Caki2 (cell line): ENCODE measurements at regions not wholly inside any gene's neighbourhood (a gene's known extent, or its start where the extent isn't known, plus 50 kb on each side); places are given as distances from the start of the nearest gene placed in this dataset.
"Not testable (repeated sequence)": the region's sequence is repeated elsewhere in the genome, so short reads cannot be mapped to it uniquely, and the experiment has no call there.

Experiments used
- DNase-seq: peaks from one replicate; pipeline ENCODE4 v3.0.0-alpha.2; 2015; ENCODE audit warnings: low read depth
- in situ Hi-C: cut with HindIII; loops from 2 replicates; pipeline ENCODE4 v1.10.0; 2016; ENCODE audit warnings: low sequenced_read_pairs, low pct_unique_long_range_greater_than_20kb, mixed read lengths

- in situ Hi-C loops, result no loop called here
- DNase-seq, result no peak
These were observed 284.9 kb upstream of the ECI2 start for GRCh38 chr6:4420160-4420865.

- in situ Hi-C loops, result no loop called here
- no peak for DNase-seq
These were observed 280.2 kb upstream of the ECI2 start for GRCh38 chr6:4415549-4415948.

- in situ Hi-C loops, DNase-seq: not testable (repeated sequence)
These were observed 278.7 kb upstream of the ECI2 start for GRCh38 chr6:4414078-4414477.

GRCh38 chr6:4413073-4413472 lies 277.7 kb upstream of the ECI2 start:
- in situ Hi-C loops, result no loop called here
- no peak for DNase-seq

GRCh38 chr6:4412488-4412887 lies 277.1 kb upstream of the ECI2 start:
- no peak for DNase-seq
- in situ Hi-C loops, result no loop called here

GRCh38 chr6:4412077-4412476 lies 276.7 kb upstream of the ECI2 start:
- no peak for DNase-seq
- in situ Hi-C loops, result no loop called here

GRCh38 chr6:4407710-4408109 lies 272.3 kb upstream of the ECI2 start:
- DNase-seq, in situ Hi-C loops: not testable (repeated sequence)

- in situ Hi-C loops, result no loop called here
These were observed 270.3 kb upstream of the ECI2 start for GRCh38 chr6:4405621-4406212.

GRCh38 chr6:4404415-4404814 lies 269.0 kb upstream of the ECI2 start:
- in situ Hi-C loops, result no loop called here
- DNase-seq, result no peak

More at GRCh38 chr6:4405621-4406212, 270.3 kb upstream of the ECI2 start:
- no peak for DNase-seq

- DNase-seq, result peak; percentile 22
- in situ Hi-C loops, result no loop called here
These were observed 268.5 kb upstream of the ECI2 start for GRCh38 chr6:4403828-4404227.

- DNase-seq, result no peak
- in situ Hi-C loops, result no loop called here
These were observed 267.8 kb upstream of the ECI2 start for GRCh38 chr6:4403023-4403752.

GRCh38 chr6:4402477-4402976 lies 267.2 kb upstream of the ECI2 start:
- DNase-seq, result peak; percentile 50
- in situ Hi-C loops, result no loop called here

- in situ Hi-C loops, result no loop called here
- no peak for DNase-seq
These were observed 266.3 kb upstream of the ECI2 start for GRCh38 chr6:4401408-4402368.

- DNase-seq, result no peak
- in situ Hi-C loops, result no loop called here
These were observed 264.3 kb upstream of the ECI2 start for GRCh38 chr6:4399656-4400055.

- DNase-seq, result no peak
- in situ Hi-C loops, result no loop called here
These were observed 263.4 kb upstream of the ECI2 start for GRCh38 chr6:4398791-4399190.

- no peak for DNase-seq
- in situ Hi-C loops, result no loop called here
These were observed 261.9 kb upstream of the ECI2 start for GRCh38 chr6:4397307-4397706.

- in situ Hi-C loops, result no loop called here
These were observed 260.7 kb upstream of the ECI2 start for GRCh38 chr6:4396044-4396443.

GRCh38 chr6:4395386-4395785 lies 260.0 kb upstream of the ECI2 start:
- no peak for DNase-seq
- in situ Hi-C loops, result no loop called here

More at GRCh38 chr6:4396044-4396443, 260.7 kb upstream of the ECI2 start:
- no peak for DNase-seq
